CD14-positive monocyte (primary cell): ENCODE measurements at regions not wholly inside any gene's neighbourhood (a gene's known extent, or its start where the extent isn't known, plus 50 kb on each side); places are given as distances from the start of the nearest gene placed in this dataset.
A peak's percentile ranks its signal among the peaks of the same experiment; 100 is the strongest.

Source experiments
- DNase-seq, 3 donors: peaks; one replicate each; pipeline ENCODE4 v3.0.0-alpha.2; 2011 to 2022
- H2AFZ ChIP-seq: 2 replicates; pipeline ENCODE4 v1.6.0; 2012; ENCODE audit warnings: mild to moderate bottlenecking, low read depth, low read length, inconsistent platforms; ENCODE audit not compliant: insufficient read depth, poor library complexity, severe bottlenecking
- H3K27ac ChIP-seq, 2 donors: 1 replicate in 1 of 2; 2 replicates in 1 of 2; pipeline ENCODE4 v1.5.1; 2012 to 2013; ENCODE audit warnings: low read length in 2 of 2, control low read depth in 1 of 2, inconsistent platforms in 1 of 2, low read depth in 1 of 2, mild to moderate bottlenecking in 1 of 2
- H3K27me3 ChIP-seq, 2 donors: one replicate each; pipeline versions ENCODE4 v1.6.0 to v1.6.1; 2011 to 2013; ENCODE audit warnings: low read length in 2 of 2; ENCODE audit not compliant: control insufficient read depth in 2 of 2, insufficient read depth in 2 of 2
- H3K36me3 ChIP-seq, 2 donors: replicated peaks in 1 of 2; 1 replicate in 1 of 2; 2 replicates in 1 of 2; pipeline versions ENCODE4 v1.5.1 to v1.6.1; 2012 to 2013; ENCODE audit warnings: low read length in 2 of 2, control low read depth in 1 of 2, inconsistent platforms in 1 of 2, mild to moderate bottlenecking in 1 of 2; ENCODE audit not compliant: insufficient read depth in 2 of 2, control insufficient read depth in 1 of 2
- H3K4me1 ChIP-seq, 2 donors: 1 replicate in 1 of 2; 2 replicates in 1 of 2; pipeline versions ENCODE4 v1.5.1 to v1.6.1; 2012 to 2013; ENCODE audit warnings: low read length in 2 of 2, control low read depth in 1 of 2, inconsistent platforms in 1 of 2, mild to moderate bottlenecking in 1 of 2, moderate library complexity in 1 of 2; ENCODE audit not compliant: insufficient read depth in 2 of 2, control insufficient read depth in 1 of 2
- H3K4me2 ChIP-seq: replicated peaks from 2 replicates; pipeline ENCODE3; 2012; ENCODE audit warnings: low read length, moderate library complexity, mild to moderate bottlenecking; ENCODE audit not compliant: poor library complexity, severe bottlenecking; ENCODE audit errors: extremely low read depth
- H3K4me3 ChIP-seq, 3 experiments: fragments of 200-600 bp in 1 of 3; sonication (generic) in 1 of 3; replicated peaks in 1 of 3; 1 replicate in 2 of 3; 2 replicates in 1 of 3; pipeline ENCODE4 v1.5.1; 2011 to 2013; ENCODE audit warnings: low read length in 3 of 3, mild to moderate bottlenecking in 3 of 3, control low read depth in 2 of 3, low read depth in 2 of 3, inconsistent platforms in 1 of 3, moderate library complexity in 1 of 3
- H3K79me2 ChIP-seq: 2 replicates; pipeline ENCODE4 v1.6.0; 2012; ENCODE audit warnings: mild to moderate bottlenecking, control low read depth, inconsistent platforms, low read length, moderate library complexity; ENCODE audit not compliant: insufficient read depth
- H3K9ac ChIP-seq: 2 replicates; pipeline ENCODE4 v1.6.0; 2017; ENCODE audit warnings: low read length, mild to moderate bottlenecking; ENCODE audit not compliant: insufficient read depth, poor library complexity, severe bottlenecking
- H3K9me3 ChIP-seq, 2 donors: replicated peaks in 1 of 2; 1 replicate in 1 of 2; 2 replicates in 1 of 2; pipeline versions ENCODE4 v1.5.1 to v1.6.1; 2012 to 2013; ENCODE audit warnings: low read length in 2 of 2, control low read depth in 1 of 2; ENCODE audit not compliant: control insufficient read depth in 1 of 2, insufficient read depth in 1 of 2
- H4K20me1 ChIP-seq: 2 replicates; pipeline ENCODE4 v1.6.0; 2012; ENCODE audit warnings: mild to moderate bottlenecking, low read length, control low read depth, moderate library complexity; ENCODE audit not compliant: insufficient read depth
- H3K27ac Mint-ChIP-seq, 7 donors: one replicate each; pipeline ENCODE4 v1.8.0; 2020; ENCODE audit warnings: mild to moderate bottlenecking in 7 of 7, mixed read lengths in 7 of 7, moderate library complexity in 6 of 7, inconsistent platforms in 2 of 7
- H3K27me3 Mint-ChIP-seq, 3 donors: one replicate each; pipeline ENCODE4 v1.8.0; 2021 to 2022; ENCODE audit warnings: low read depth in 3 of 3, mild to moderate bottlenecking in 3 of 3, mixed read lengths in 3 of 3, moderate library complexity in 3 of 3, inconsistent platforms in 1 of 3
- H3K36me3 Mint-ChIP-seq, 2 donors: one replicate each; pipeline ENCODE4 v1.8.0; 2020; ENCODE audit warnings: mixed read lengths in 2 of 2, inconsistent platforms in 1 of 2, mild to moderate bottlenecking in 1 of 2
- H3K4me1 Mint-ChIP-seq: one replicate; pipeline ENCODE4 v1.8.0; 2020; ENCODE audit warnings: mild to moderate bottlenecking, mixed read lengths
- H3K4me3 Mint-ChIP-seq, 2 donors: one replicate each; pipeline ENCODE4 v1.8.0; 2020; ENCODE audit warnings: mild to moderate bottlenecking in 2 of 2, mixed read lengths in 2 of 2, moderate library complexity in 1 of 2
- H3K9me3 Mint-ChIP-seq, 7 donors: one replicate each; pipeline ENCODE4 v1.8.0; 2020 to 2022; ENCODE audit warnings: mixed read lengths in 7 of 7, mild to moderate bottlenecking in 6 of 7, moderate library complexity in 6 of 7, inconsistent platforms in 2 of 7
- CTCF ChIP-seq: fragments of 200-600 bp; IDR thresholded peaks from one replicate; pipeline ENCODE4 v1.8.0; 2022; ENCODE audit warnings: antibody characterized with exemption, mild to moderate bottlenecking
- WGBS: methylation state at CpG from one replicate; pipeline ENCODE4 v1.1.5; 2013; ENCODE audit warnings: missing lambda C conversion rate; ENCODE audit not compliant: insufficient coverage; 5-methylcytosine and 5-hydroxymethylcytosine counted together
- intact Hi-C, 2 donors: fragments of 100-400 bp; cut with micrococcal nuclease; formaldehyde crosslinking; loops; one replicate each; pipeline versions ENCODE4 v1.15.0 to v1.15.1; 2023

GRCh38 chr2:60693551-60693950, 62.5 kb upstream of the PAPOLG start:
- WGBS: no CpG with 5 or more reads among the region's 3 CpGs
- peak overlapping the region in 1 of 7 donors; percentile 46 for H3K27ac Mint-ChIP-seq
- H3K36me3 ChIP-seq: no peaks in the 10 kb centered on the region
- no peaks in the 10 kb centered on the region for H4K20me1 ChIP-seq
- H3K4me3 ChIP-seq: no peak overlapping the region
- DNase-seq: no peak
- H3K9ac ChIP-seq: no peak overlapping the region
- H3K4me2 ChIP-seq: no peak overlapping the region
- no peaks in the 10 kb centered on the region for H3K79me2 ChIP-seq
- peaks cover 0 to 8% (median 0%) of the 10 kb centered on the region in 7 donors for H3K9me3 Mint-ChIP-seq
- H3K4me3 Mint-ChIP-seq: no peak overlapping the region
- intact Hi-C loops: no loop called here
- H3K27ac ChIP-seq: no peak overlapping the region
- TF ChIP-seq CTCF: no peak
- no peaks in the 10 kb centered on the region for H3K4me1 ChIP-seq
- H3K27me3 Mint-ChIP-seq: peaks cover 0 to 3% (median 3%) of the 10 kb centered on the region in 3 donors
- H3K9me3 ChIP-seq: no peaks in the 10 kb centered on the region
- H2AFZ ChIP-seq: no peak overlapping the region
- no peaks in the 10 kb centered on the region for H3K27me3 ChIP-seq
- no peaks in the 10 kb centered on the region for H3K36me3 Mint-ChIP-seq
- peaks cover 8% of the 10 kb centered on the region for H3K4me1 Mint-ChIP-seq

- Histone ChIP-seq H3K4me1 (peaks cover 6 to 7% of the 10 kb centered on the region in 2 donors), H3K27ac (no peak overlapping the region), H3K9ac (no peak overlapping the region), H3K9me3 (no peaks in the 10 kb centered on the region), H3K79me2 (no peaks in the 10 kb centered on the region), H4K20me1 (no peaks in the 10 kb centered on the region), H2AFZ (no peak overlapping the region), H3K4me2 (no peak overlapping the region), H3K4me3 (no peak overlapping the region), H3K27me3 (no peaks in the 10 kb centered on the region), H3K36me3 (no peaks in the 10 kb centered on the region)
- no peak for TF ChIP-seq CTCF
- peaks cover 0 to 5% (median 0%) of the 10 kb centered on the region in 3 donors for H3K27me3 Mint-ChIP-seq
- intact Hi-C loops: no loop called here
- DNase-seq: no peak
- no CpG with 5 or more reads among the region's 4 CpGs for WGBS
- H3K27ac Mint-ChIP-seq: no peak overlapping the region
- H3K9me3 Mint-ChIP-seq: no peaks in the 10 kb centered on the region
- H3K36me3 Mint-ChIP-seq: no peaks in the 10 kb centered on the region
- H3K4me3 Mint-ChIP-seq: no peak overlapping the region
- peaks cover 13% of the 10 kb centered on the region for H3K4me1 Mint-ChIP-seq
Measured at GRCh38 chr2:60695793-60696192, 60.3 kb upstream of the PAPOLG start.
